Activated T-cell treated with anti-CD3 and anti-CD28 coated beads, Interleukin-2, amount 50 U/mL, for 48 hours (primary cell): ENCODE measurements at regions not wholly inside any gene's neighbourhood (a gene's known extent, or its start where the extent isn't known, plus 50 kb on each side); places are given as distances from the start of the nearest gene placed in this dataset.

ENCODE experiments used
- DNase-seq, 2 experiments: peaks; one replicate each; pipeline ENCODE4 v3.0.0-alpha.2; 2020

- DNase-seq: no peak
Measured at GRCh38 chr1:91092503-91092902, 70.7 kb upstream of the ZNF644 start.

GRCh38 chr1:91091812-91092211 is 70.0 kb upstream of the ZNF644 start:
- DNase-seq: no peak

- no peak for DNase-seq
Measured at GRCh38 chr1:91080650-91081049, 58.8 kb upstream of the ZNF644 start.

- DNase-seq: no peak
Measured at GRCh38 chr1:91078859-91079258, 57.0 kb upstream of the ZNF644 start.

GRCh38 chr1:91076834-91077233 is 55.0 kb upstream of the ZNF644 start:
- no peak for DNase-seq

GRCh38 chr1:91075233-91076135 is 53.6 kb upstream of the ZNF644 start:
- DNase-seq: no peak

GRCh38 chr1:91073299-91073698 is 51.5 kb upstream of the ZNF644 start:
- no peak for DNase-seq

GRCh38 chr1:91071838-91072237 is 50.0 kb upstream of the ZNF644 start:
- no peak for DNase-seq
